H1 (cell line): ENCODE measurements at regions not wholly inside any gene's neighbourhood (a gene's known extent, or its start where the extent isn't known, plus 50 kb on each side); places are given as distances from the start of the nearest gene placed in this dataset.
A peak's percentile ranks its signal among the peaks of the same experiment; 100 is the strongest.

Experiments used
- CTCF ChIA-PET: fragments of 300-600 bp; sonication (Branson Sonifier 250); formaldehyde crosslinking; loops from one replicate; lab custom pipeline; 2021; ENCODE audit not compliant: partially characterized antibody; lab: Charles Lee
- POLR2A ChIA-PET: fragments of 300-600 bp; sonication (Branson Sonifier 250); formaldehyde crosslinking; loops from one replicate; lab custom pipeline; 2021; ENCODE audit warnings: inconsistent platforms; ENCODE audit not compliant: partially characterized antibody; lab: Charles Lee
- DNase-seq, 2 experiments: peaks; one replicate each; pipeline versions ENCODE4 v3.0.0 to v3.0.0-alpha.2; 2010 to 2022; ENCODE audit warnings: low spot score in 2 of 2, low read depth in 1 of 2, mixed read lengths in 1 of 2
- FAIRE-seq: peaks from 2 replicates; lab custom pipeline; 2011; peaks lifted over from hg19 to GRCh38; lab: Jason Lieb, UNC
- H2AFZ ChIP-seq: 2 replicates; pipeline ENCODE4 v1.8.1; 2012; ENCODE audit warnings: low read length, inconsistent platforms
- H2AK5ac ChIP-seq: 2 replicates; pipeline ENCODE4 v1.6.1; 2013; ENCODE audit warnings: low read depth, low read length
- H2BK120ac ChIP-seq: replicated peaks from 2 replicates; pipeline ENCODE3; 2013; ENCODE audit warnings: low read depth, low read length, inconsistent platforms
- H2BK12ac ChIP-seq: 2 replicates; pipeline ENCODE4 v1.6.1; 2013; ENCODE audit warnings: low read depth, low read length
- H2BK15ac ChIP-seq: 2 replicates; pipeline ENCODE4 v1.6.1; 2013; ENCODE audit warnings: low read length
- H2BK20ac ChIP-seq: 2 replicates; pipeline ENCODE4 v1.6.1; 2013; ENCODE audit warnings: low read length
- H2BK5ac ChIP-seq: 2 replicates; pipeline ENCODE4 v1.6.1; 2013; ENCODE audit warnings: low read depth, low read length
- H3K14ac ChIP-seq: 2 replicates; pipeline ENCODE4 v1.6.1; 2013; ENCODE audit warnings: inconsistent platforms; ENCODE audit not compliant: insufficient read length
- H3K18ac ChIP-seq: 2 replicates; pipeline ENCODE4 v1.6.1; 2013; ENCODE audit warnings: low read length; ENCODE audit errors: extremely low read depth
- H3K23ac ChIP-seq: 2 replicates; pipeline ENCODE4 v1.6.1; 2013; ENCODE audit warnings: inconsistent platforms; ENCODE audit not compliant: insufficient read length
- H3K23me2 ChIP-seq: 2 replicates; pipeline ENCODE4 v1.6.1; 2013; ENCODE audit warnings: low read depth, low read length
- H3K27ac ChIP-seq: 2 replicates; pipeline ENCODE4 v1.6.1; 2011; ENCODE audit warnings: low read depth, low read length, inconsistent platforms
- H3K27me3 ChIP-seq, 4 experiments: replicated peaks in 1 of 4; 1 replicate in 1 of 4; 2 replicates in 3 of 4; pipeline versions ENCODE4 v1.6.1 to v1.8.1; 2011 to 2013; ENCODE audit warnings: low read length in 3 of 4, mild to moderate bottlenecking in 3 of 4, inconsistent platforms in 2 of 4, mixed read lengths in 2 of 4, moderate library complexity in 1 of 4; ENCODE audit not compliant: control insufficient read depth in 3 of 4, insufficient read depth in 3 of 4; ENCODE audit errors: extremely low read depth in 1 of 4
- H3K36me3 ChIP-seq, 4 experiments: 2 replicates each; pipeline versions ENCODE4 v1.6.1 to v1.8.1; 2011 to 2013; ENCODE audit warnings: mild to moderate bottlenecking in 4 of 4, low read length in 3 of 4, moderate library complexity in 2 of 4, control low read depth in 1 of 4, inconsistent platforms in 1 of 4; ENCODE audit not compliant: insufficient read depth in 4 of 4, control insufficient read depth in 2 of 4
- H3K4ac ChIP-seq: replicated peaks from 2 replicates; pipeline ENCODE3; 2013; ENCODE audit warnings: low read length, low read depth, mixed read lengths, inconsistent platforms; ENCODE audit not compliant: insufficient read length
- H3K4me1 ChIP-seq, 4 experiments: replicated peaks in 1 of 4; 1 replicate in 1 of 4; 2 replicates in 3 of 4; pipeline versions ENCODE4 v1.6.1 to v1.8.1; 2011 to 2013; ENCODE audit warnings: low read length in 3 of 4, inconsistent platforms in 2 of 4, mixed read lengths in 1 of 4; ENCODE audit not compliant: insufficient read depth in 4 of 4, control insufficient read depth in 3 of 4
- H3K4me2 ChIP-seq, 2 experiments: 2 replicates each; pipeline versions ENCODE4 v1.6.1 to v1.8.1; 2011 to 2013; ENCODE audit warnings: low read depth in 2 of 2, low read length in 2 of 2, control low read depth in 1 of 2, inconsistent platforms in 1 of 2, mild to moderate bottlenecking in 1 of 2; ENCODE audit not compliant: insufficient read depth in 1 of 2
- H3K4me3 ChIP-seq, 4 experiments: fragments of 200-600, 300-600 bp in 1 of 4; sonication (generic), shearing (Covaris generic), sonication (Bioruptor Twin) in 1 of 4; 2 replicates each; pipeline versions ENCODE4 v1.5.1 to v1.8.1; 2011 to 2016; ENCODE audit warnings: low read length in 4 of 4, low read depth in 3 of 4, control low read depth in 2 of 4, inconsistent platforms in 2 of 4, mild to moderate bottlenecking in 2 of 4, mixed read lengths in 1 of 4, moderate library complexity in 1 of 4; ENCODE audit not compliant: insufficient read depth in 2 of 4; ENCODE audit errors: extremely low read depth in 1 of 4
- H3K56ac ChIP-seq: replicated peaks from 2 replicates; pipeline ENCODE3; 2013; ENCODE audit warnings: low read depth, mild to moderate bottlenecking, mixed read lengths, low read length, inconsistent platforms; ENCODE audit not compliant: insufficient read length
- H3K79me1 ChIP-seq: 2 replicates; pipeline ENCODE4 v1.6.1; 2013; ENCODE audit warnings: low read depth, low read length, control low read depth
- H3K79me2 ChIP-seq, 2 experiments: 2 replicates each; pipeline versions ENCODE4 v1.6.1 to v1.8.1; 2012 to 2013; ENCODE audit warnings: low read length in 2 of 2, mild to moderate bottlenecking in 2 of 2, inconsistent platforms in 1 of 2; ENCODE audit not compliant: insufficient read depth in 2 of 2, control insufficient read depth in 1 of 2
- H3K9ac ChIP-seq, 4 experiments: replicated peaks in 1 of 4; 1 replicate in 1 of 4; 2 replicates in 3 of 4; pipeline versions ENCODE4 v1.6.1 to v1.8.1; 2011 to 2013; ENCODE audit warnings: low read depth in 3 of 4, low read length in 3 of 4, control low read depth in 2 of 4, mild to moderate bottlenecking in 2 of 4, moderate library complexity in 2 of 4, inconsistent platforms in 1 of 4; ENCODE audit errors: extremely low read depth in 1 of 4
- H3K9me3 ChIP-seq, 2 experiments: 2 replicates each; pipeline versions ENCODE4 v1.6.1 to v1.8.1; 2012 to 2013; ENCODE audit warnings: mild to moderate bottlenecking in 2 of 2, moderate library complexity in 2 of 2, control low read depth in 1 of 2, inconsistent platforms in 1 of 2, low read depth in 1 of 2, low read length in 1 of 2, mixed read lengths in 1 of 2; ENCODE audit not compliant: insufficient read depth in 2 of 2
- H4K20me1 ChIP-seq, 2 experiments: replicated peaks in 1 of 2; 2 replicates each; pipeline versions ENCODE3 to v1.8.1; 2011 to 2013; ENCODE audit warnings: inconsistent platforms in 2 of 2, low read length in 2 of 2, mild to moderate bottlenecking in 1 of 2; ENCODE audit not compliant: insufficient read depth in 2 of 2, control insufficient read depth in 1 of 2
- H4K5ac ChIP-seq: 2 replicates; pipeline ENCODE4 v1.6.1; 2013; ENCODE audit warnings: low read length, low read depth, mixed read lengths, inconsistent platforms; ENCODE audit not compliant: insufficient read length
- H4K8ac ChIP-seq: 2 replicates; pipeline ENCODE4 v1.8.0; 2013; ENCODE audit warnings: mild to moderate bottlenecking, moderate library complexity, low read length, inconsistent platforms; ENCODE audit not compliant: insufficient read depth; ENCODE audit errors: extremely low read depth
- H4K91ac ChIP-seq: replicated peaks from 2 replicates; pipeline ENCODE3; 2013; ENCODE audit warnings: low read length, mixed read lengths, inconsistent platforms; ENCODE audit not compliant: insufficient read length
- ASH2L ChIP-seq: fragments of 200-600, 300-600 bp; sonication (generic); IDR thresholded peaks from one replicate; pipeline ENCODE4 v1.7.1; 2017; ENCODE audit warnings: low read length
- BCL11A ChIP-seq, 2 experiments: IDR thresholded peaks; one replicate each; pipeline ENCODE4 v1.6.1; 2011; ENCODE audit warnings: low read depth in 2 of 2, low read length in 2 of 2, mild to moderate bottlenecking in 2 of 2
- CEBPB ChIP-seq: IDR thresholded peaks from 2 replicates; pipeline ENCODE4 v1.6.1; 2012; ENCODE audit warnings: low read depth, low read length
- CHD2 ChIP-seq: IDR thresholded peaks from 2 replicates; pipeline ENCODE4 v1.6.1; 2012; ENCODE audit warnings: low read length, improper control_type of control experiment
- HDAC2 ChIP-seq, 2 experiments: fragments of 300-600 bp in 1 of 2; sonication (generic) in 1 of 2; IDR thresholded peaks; 2 replicates each; pipeline ENCODE4 v1.6.1; 2011 to 2012; ENCODE audit warnings: low read depth in 2 of 2, low read length in 2 of 2, mild to moderate bottlenecking in 2 of 2, moderate library complexity in 2 of 2, borderline replicate concordance in 1 of 2, inconsistent platforms in 1 of 2
- HDAC6 ChIP-seq: IDR thresholded peaks from one replicate; pipeline ENCODE4 v1.7.1; 2012; ENCODE audit warnings: low read depth, mild to moderate bottlenecking, inconsistent platforms, low read length, moderate library complexity
- KDM4A ChIP-seq: IDR thresholded peaks from one replicate; pipeline ENCODE4 v1.7.1; 2012; ENCODE audit warnings: low read depth, mild to moderate bottlenecking, moderate library complexity, low read length, inconsistent platforms; ENCODE audit not compliant: severe bottlenecking
- RXRA ChIP-seq: IDR thresholded peaks from 2 replicates; pipeline ENCODE4 v1.6.1; 2011; ENCODE audit warnings: low read depth, mild to moderate bottlenecking, low read length, moderate library complexity; ENCODE audit not compliant: insufficient read depth
- SAP30 ChIP-seq: fragments of 300-600 bp; sonication (generic); IDR thresholded peaks from 2 replicates; pipeline ENCODE4 v1.7.1; 2012; ENCODE audit warnings: low read length, moderate library complexity, mild to moderate bottlenecking, inconsistent platforms; ENCODE audit not compliant: insufficient read depth, insufficient replicate concordance
- TAF1 ChIP-seq: IDR thresholded peaks from 2 replicates; pipeline ENCODE4 v1.6.1; 2011; ENCODE audit warnings: mild to moderate bottlenecking, low read depth, low read length
- YY1 ChIP-seq: IDR thresholded peaks from 2 replicates; pipeline ENCODE4 v1.6.1; 2011; ENCODE audit warnings: low read depth, mild to moderate bottlenecking, low read length
- WGBS, 2 experiments: shearing (Covaris generic) in 1 of 2; methylation state at CpG; one replicate each; pipeline versions ENCODE4 v1.1.6 to v1.1.7; 2013 to 2015; ENCODE audit warnings: low lambda C conversion rate in 2 of 2, mixed read lengths in 2 of 2, inconsistent platforms in 1 of 2, low coverage in 1 of 2, missing lambda C conversion rate in 1 of 2; ENCODE audit not compliant: insufficient replicate concordance in 2 of 2, insufficient coverage in 1 of 2, insufficient read length in 1 of 2; ENCODE audit errors: extremely low coverage in 1 of 2, missing lambda C conversion rate in 1 of 2; 5-methylcytosine and 5-hydroxymethylcytosine counted together
- TF ChIP-seq, protein P1 (sequence below), 3 experiments: IDR thresholded peaks; 1 replicate in 2 of 3; 2 replicates in 1 of 3; pipeline versions ENCODE4 v1.5.1 to v1.6.1; 2011; ENCODE audit warnings: low read length in 3 of 3, mild to moderate bottlenecking in 3 of 3, inconsistent platforms in 2 of 3, low read depth in 1 of 3, moderate library complexity in 1 of 3; ENCODE audit not compliant: insufficient read depth in 1 of 3; ENCODE audit errors: control extremely low read depth in 1 of 3

DNA sequence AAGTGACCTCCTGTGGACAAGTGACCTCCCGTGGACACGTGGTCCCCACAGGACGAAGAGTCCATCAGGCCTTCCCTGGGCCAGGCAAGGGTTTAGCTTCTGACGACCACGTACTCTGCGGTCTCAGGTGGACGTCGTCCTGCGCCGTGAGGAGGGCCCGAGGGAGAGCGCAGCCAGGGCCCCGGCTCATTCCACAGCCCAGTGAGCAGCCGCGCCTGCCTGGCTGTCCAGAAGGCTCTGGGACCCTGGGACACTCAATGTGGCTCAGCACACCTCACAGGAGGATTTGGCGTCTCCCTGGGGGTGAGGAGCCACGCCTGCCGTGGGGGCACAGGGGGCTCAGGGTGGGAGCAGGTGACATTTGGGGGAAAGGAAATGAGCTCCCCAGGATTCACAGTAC is 64.4 kb upstream of the CFAP46 start:
- H4K91ac ChIP-seq, result no peak overlapping the region
- no peak overlapping the region for H3K4ac ChIP-seq
- no peak overlapping the region for H2BK20ac ChIP-seq
- H3K9ac ChIP-seq, result no peak overlapping the region
- DNase-seq (no peak), FAIRE-seq (no peak)
- no peaks in the 10 kb centered on the region for H3K4me1 ChIP-seq
- 0 out of 2 replicates have a peak overlapping the region, but pooled peaks have one; percentile 27 for H2BK12ac ChIP-seq
- H4K20me1 ChIP-seq, result peaks cover 0 to 6% of the 10 kb centered on the region in 2 experiments
- H3K27me3 ChIP-seq, result no peaks in the 10 kb centered on the region
- no peak overlapping the region for H3K4me3 ChIP-seq
- CTCF ChIA-PET, result interaction anchor here (1.0 kb wide), 1 partner anchor 12 kb away, joined by 5 read pairs; no protein-coding TSS in a partner anchor
- no peaks in the 10 kb centered on the region; a peak in 1 of 8 replicates for H3K36me3 ChIP-seq
- H2AK5ac ChIP-seq, result no peak overlapping the region
- H3K4me2 ChIP-seq, result no peak overlapping the region
- no peak overlapping the region for H4K8ac ChIP-seq
- POLR2A ChIA-PET, result no interaction called here
- no peak overlapping the region for H2BK5ac ChIP-seq
- no peak overlapping the region for H4K5ac ChIP-seq
- no peak overlapping the region for H3K56ac ChIP-seq
- H2AFZ ChIP-seq, result no peak overlapping the region
- H3K79me2 ChIP-seq, result no peaks in the 10 kb centered on the region
- H3K14ac ChIP-seq, result no peak overlapping the region
- H2BK15ac ChIP-seq, result no peak overlapping the region
- 93% methylated on average over 18 of the region's 18 CpGs; no CpG with 5 or more reads in 1 of the 2 experiments for WGBS, 2 experiments
- H3K79me1 ChIP-seq, result no peaks in the 10 kb centered on the region
- no peak overlapping the region for H3K27ac ChIP-seq
- no peak overlapping the region for H3K23ac ChIP-seq
- peaks cover 10% of the 10 kb centered on the region for H3K23me2 ChIP-seq
- no peak overlapping the region for H3K18ac ChIP-seq
- H3K9me3 ChIP-seq, result peaks cover 0 to 5% of the 10 kb centered on the region in 2 experiments; a peak in 1 of 4 replicates
- H2BK120ac ChIP-seq, result no peak overlapping the region
- TF ChIP-seq YY1 (no peak), RXRA (no peak), CHD2 (no peak), HDAC6 (no peak), CEBPB (no peak), ASH2L (no peak), KDM4A (no peak), TAF1 (no peak), SAP30 (no peak), BCL11A (IDR thresholded peaks at IDR 0.05; ENCODE audit: low read depth in 2 of 2, low read length in 2 of 2) (no peak), HDAC2 (IDR thresholded peaks at IDR 0.05; ENCODE audit: borderline replicate concordance in 1 of 2, low read depth in 2 of 2, low read length in 2 of 2) (no peak)
- TF ChIP-seq, protein P1, sequence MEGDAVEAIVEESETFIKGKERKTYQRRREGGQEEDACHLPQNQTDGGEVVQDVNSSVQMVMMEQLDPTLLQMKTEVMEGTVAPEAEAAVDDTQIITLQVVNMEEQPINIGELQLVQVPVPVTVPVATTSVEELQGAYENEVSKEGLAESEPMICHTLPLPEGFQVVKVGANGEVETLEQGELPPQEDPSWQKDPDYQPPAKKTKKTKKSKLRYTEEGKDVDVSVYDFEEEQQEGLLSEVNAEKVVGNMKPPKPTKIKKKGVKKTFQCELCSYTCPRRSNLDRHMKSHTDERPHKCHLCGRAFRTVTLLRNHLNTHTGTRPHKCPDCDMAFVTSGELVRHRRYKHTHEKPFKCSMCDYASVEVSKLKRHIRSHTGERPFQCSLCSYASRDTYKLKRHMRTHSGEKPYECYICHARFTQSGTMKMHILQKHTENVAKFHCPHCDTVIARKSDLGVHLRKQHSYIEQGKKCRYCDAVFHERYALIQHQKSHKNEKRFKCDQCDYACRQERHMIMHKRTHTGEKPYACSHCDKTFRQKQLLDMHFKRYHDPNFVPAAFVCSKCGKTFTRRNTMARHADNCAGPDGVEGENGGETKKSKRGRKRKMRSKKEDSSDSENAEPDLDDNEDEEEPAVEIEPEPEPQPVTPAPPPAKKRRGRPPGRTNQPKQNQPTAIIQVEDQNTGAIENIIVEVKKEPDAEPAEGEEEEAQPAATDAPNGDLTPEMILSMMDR (IDR thresholded peaks at IDR 0.05; ENCODE audit: control extremely low read depth in 1 of 3, insufficient read depth in 1 of 3, low read depth in 1 of 3, low read length in 3 of 3), result no peak
